Caco-2 (cell line): ENCODE measurements at regions not wholly inside any gene's neighbourhood (a gene's known extent, or its start where the extent isn't known, plus 50 kb on each side); places are given as distances from the start of the nearest gene placed in this dataset.
A peak's percentile ranks its signal among the peaks of the same experiment; 100 is the strongest.

Source experiments
- BruUV-seq: library from RNA; stranded (reverse); fragments of 400-500 nt; replicated peaks from 2 replicates; lab custom pipeline; 2021; lab: Mats Ljungman, UMichigan
- CTCF ChIA-PET: fragments of 300-600 bp; sonication (Branson Sonifier 250); formaldehyde crosslinking; loops from one replicate; lab custom pipeline; 2022; ENCODE audit warnings: antibody characterized with exemption; lab: Charles Lee
- POLR2A ChIA-PET: fragments of 300-600 bp; sonication (Branson Sonifier 250); formaldehyde crosslinking; loops from one replicate; lab custom pipeline; 2022; ENCODE audit warnings: antibody characterized with exemption; lab: Charles Lee
- DNase-seq, 2 experiments: peaks; one replicate each; pipeline versions ENCODE4 v3.0.0 to v3.0.0-alpha.2; 2020 to 2022
- H3K27me3 ChIP-seq: replicated peaks from 2 replicates; pipeline ENCODE4 v1.6.0; 2011; ENCODE audit warnings: low read length; ENCODE audit not compliant: control insufficient read depth, insufficient read depth
- H3K36me3 ChIP-seq: 2 replicates; pipeline ENCODE4 v1.5.1; 2011; ENCODE audit warnings: low read length; ENCODE audit not compliant: control insufficient read depth, insufficient read depth
- H3K4me1 ChIP-seq: fragments of 250-450 bp; sonication (Bioruptor Pico); 2 replicates; pipeline ENCODE4 v1.5.1; 2020; ENCODE audit warnings: mild to moderate bottlenecking
- H3K4me3 ChIP-seq: 2 replicates; pipeline ENCODE4 v1.5.1; 2011; ENCODE audit warnings: low read depth, mild to moderate bottlenecking, control low read depth, low read length
- H3K9me3 ChIP-seq: fragments of 250-450 bp; sonication (Bioruptor Pico); 2 replicates; pipeline ENCODE4 v1.5.1; 2020; ENCODE audit warnings: mild to moderate bottlenecking, moderate library complexity
- H3K27ac Mint-ChIP-seq: one replicate; pipeline ENCODE4 v1.8.0; 2022; ENCODE audit warnings: mixed read lengths; ENCODE audit not compliant: unreplicated experiment
- H3K27me3 Mint-ChIP-seq: one replicate; pipeline ENCODE4 v1.8.0; 2022; ENCODE audit warnings: mixed read lengths; ENCODE audit not compliant: insufficient read depth, unreplicated experiment
- H3K36me3 Mint-ChIP-seq: one replicate; pipeline ENCODE4 v1.8.0; 2022; ENCODE audit warnings: mild to moderate bottlenecking, mixed read lengths; ENCODE audit not compliant: insufficient read depth, unreplicated experiment
- H3K4me1 Mint-ChIP-seq: one replicate; pipeline ENCODE4 v1.8.0; 2022; ENCODE audit warnings: low read depth, mixed read lengths; ENCODE audit not compliant: unreplicated experiment
- H3K4me3 Mint-ChIP-seq: one replicate; pipeline ENCODE4 v1.8.0; 2022; ENCODE audit warnings: mild to moderate bottlenecking, moderate library complexity, mixed read lengths; ENCODE audit not compliant: unreplicated experiment
- H3K9me3 Mint-ChIP-seq: one replicate; pipeline ENCODE4 v1.8.0; 2022; ENCODE audit warnings: mixed read lengths; ENCODE audit not compliant: unreplicated experiment
- intact Hi-C: fragments of 100-400 bp; cut with micrococcal nuclease; formaldehyde crosslinking; loops from one replicate; pipeline ENCODE4 v1.10.0; 2022; ENCODE audit not compliant: unreplicated experiment
- TF ChIP-seq, protein P1 (sequence below), 2 experiments: fragments of 200-600 bp in 1 of 2; IDR thresholded peaks; 1 replicate in 1 of 2; 2 replicates in 1 of 2; pipeline versions ENCODE4 v1.5.1 to v1.8.0; 2011 to 2022; ENCODE audit warnings: antibody characterized with exemption in 1 of 2, control low read depth in 1 of 2, inconsistent platforms in 1 of 2, low read depth in 1 of 2, low read length in 1 of 2, mild to moderate bottlenecking in 1 of 2, moderate library complexity in 1 of 2; ENCODE audit not compliant: insufficient read depth in 1 of 2, severe bottlenecking in 1 of 2, unreplicated experiment in 1 of 2

DNA sequence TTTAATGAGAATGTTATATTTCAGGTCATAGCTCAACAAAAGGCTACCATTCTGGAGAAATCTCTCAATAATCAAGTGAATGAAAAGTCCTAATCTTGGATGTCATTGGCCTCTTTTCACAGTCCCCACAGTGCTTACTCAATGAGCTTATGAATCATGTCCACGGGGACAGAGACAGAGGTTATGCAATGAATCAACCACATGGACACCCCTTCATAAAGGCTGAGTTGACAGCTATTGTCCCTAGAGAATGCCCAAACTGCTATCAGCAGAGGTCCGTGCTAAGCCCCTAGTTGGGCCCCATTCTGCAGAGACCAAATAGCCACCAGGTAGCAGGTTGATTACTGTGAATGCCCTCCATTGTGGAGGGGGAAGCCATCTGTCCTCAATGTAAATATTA, 158.1 kb downstream of the LHFPL1 start:
- intact Hi-C loops: no loop called here
- H3K36me3 ChIP-seq: no peaks in the 10 kb centered on the region
- Mint-ChIP-seq H3K4me1 (no peaks in the 10 kb centered on the region), H3K27me3 (no peaks in the 10 kb centered on the region), H3K4me3 (no peak overlapping the region), H3K9me3 (no peaks in the 10 kb centered on the region), H3K27ac (no peak overlapping the region), H3K36me3 (no peaks in the 10 kb centered on the region)
- BruUV-seq: no TSS peak
- TF ChIP-seq, protein P1, sequence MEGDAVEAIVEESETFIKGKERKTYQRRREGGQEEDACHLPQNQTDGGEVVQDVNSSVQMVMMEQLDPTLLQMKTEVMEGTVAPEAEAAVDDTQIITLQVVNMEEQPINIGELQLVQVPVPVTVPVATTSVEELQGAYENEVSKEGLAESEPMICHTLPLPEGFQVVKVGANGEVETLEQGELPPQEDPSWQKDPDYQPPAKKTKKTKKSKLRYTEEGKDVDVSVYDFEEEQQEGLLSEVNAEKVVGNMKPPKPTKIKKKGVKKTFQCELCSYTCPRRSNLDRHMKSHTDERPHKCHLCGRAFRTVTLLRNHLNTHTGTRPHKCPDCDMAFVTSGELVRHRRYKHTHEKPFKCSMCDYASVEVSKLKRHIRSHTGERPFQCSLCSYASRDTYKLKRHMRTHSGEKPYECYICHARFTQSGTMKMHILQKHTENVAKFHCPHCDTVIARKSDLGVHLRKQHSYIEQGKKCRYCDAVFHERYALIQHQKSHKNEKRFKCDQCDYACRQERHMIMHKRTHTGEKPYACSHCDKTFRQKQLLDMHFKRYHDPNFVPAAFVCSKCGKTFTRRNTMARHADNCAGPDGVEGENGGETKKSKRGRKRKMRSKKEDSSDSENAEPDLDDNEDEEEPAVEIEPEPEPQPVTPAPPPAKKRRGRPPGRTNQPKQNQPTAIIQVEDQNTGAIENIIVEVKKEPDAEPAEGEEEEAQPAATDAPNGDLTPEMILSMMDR (IDR thresholded peaks at IDR 0.05; ENCODE audit: insufficient read depth in 1 of 2, low read depth in 1 of 2, low read length in 1 of 2, severe bottlenecking in 1 of 2, unreplicated experiment in 1 of 2): no peak
- no peaks in the 10 kb centered on the region for H3K4me1 ChIP-seq
- ChIA-PET POLR2A (no interaction called here), CTCF (no interaction called here)
- DNase-seq: no peak
- no peaks in the 10 kb centered on the region for H3K9me3 ChIP-seq
- H3K4me3 ChIP-seq: no peak overlapping the region
- H3K27me3 ChIP-seq: no peaks in the 10 kb centered on the region

DNA sequence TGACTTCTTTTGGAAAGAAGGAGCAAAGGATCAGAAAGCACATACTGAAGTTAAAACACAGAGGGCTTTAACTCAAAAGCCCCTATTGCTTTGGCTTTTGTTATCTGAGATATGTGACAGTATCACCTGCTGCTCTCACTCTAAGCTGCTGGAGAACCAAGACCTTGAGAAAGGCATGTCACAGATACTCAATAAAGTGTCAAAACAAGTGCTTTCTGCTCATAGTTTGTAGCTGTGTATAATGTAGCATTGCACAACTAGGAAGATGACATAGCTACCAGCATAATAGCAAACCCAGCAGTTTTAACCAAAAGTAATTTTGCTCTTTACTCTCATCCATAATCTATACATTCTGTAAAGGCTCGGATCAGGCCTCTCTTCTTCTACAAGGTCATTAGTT, 159.6 kb downstream of the LHFPL1 start:
- Mint-ChIP-seq H3K4me1 (no peaks in the 10 kb centered on the region), H3K9me3 (peaks cover under 1% of the 10 kb centered on the region), H3K27me3 (no peaks in the 10 kb centered on the region), H3K4me3 (no peak overlapping the region), H3K27ac (no peak overlapping the region), H3K36me3 (no peaks in the 10 kb centered on the region)
- H3K4me1 ChIP-seq: no peaks in the 10 kb centered on the region
- POLR2A ChIA-PET: no interaction called here
- TF ChIP-seq, protein P1 (IDR thresholded peaks at IDR 0.05; ENCODE audit: insufficient read depth in 1 of 2, low read depth in 1 of 2, low read length in 1 of 2, severe bottlenecking in 1 of 2, unreplicated experiment in 1 of 2): no peak
- no peak for DNase-seq
- H3K27me3 ChIP-seq: no peaks in the 10 kb centered on the region
- intact Hi-C loops: no loop called here
- H3K36me3 ChIP-seq: no peaks in the 10 kb centered on the region
- H3K9me3 ChIP-seq: no peaks in the 10 kb centered on the region
- BruUV-seq: no TSS peak
- H3K4me3 ChIP-seq: no peak overlapping the region
- CTCF ChIA-PET: no interaction called here

DNA sequence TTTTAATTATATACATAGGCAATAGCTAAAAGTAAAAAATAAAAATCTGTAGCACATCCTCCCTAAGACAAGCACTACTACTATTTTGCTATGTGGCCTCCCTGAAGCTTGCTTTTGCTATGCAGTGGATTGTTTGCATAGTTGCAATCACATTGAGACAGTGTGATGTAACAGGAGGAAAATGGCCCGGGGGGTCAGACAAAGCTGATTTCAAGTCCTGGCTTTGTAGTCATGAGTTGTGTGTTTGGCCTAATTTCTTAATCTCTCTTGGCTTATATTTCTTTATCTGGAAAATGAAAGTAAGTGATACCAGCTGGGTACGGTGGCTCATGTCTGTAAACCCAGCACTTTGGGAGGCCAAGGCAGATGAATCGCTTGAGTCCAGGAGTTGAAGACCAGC, 166.6 kb downstream of the LHFPL1 start:
- CTCF ChIA-PET: interaction anchor here (0.7 kb wide), 1 partner anchor 127 kb away, joined by 3 read pairs; no protein-coding TSS in a partner anchor
- H3K27ac Mint-ChIP-seq: no peak overlapping the region
- no peak overlapping the region for H3K4me3 ChIP-seq

More for the DNA sequence above, 166.6 kb downstream of the LHFPL1 start:
- intact Hi-C loops: no loop called here
- POLR2A ChIA-PET: no interaction called here
- Histone ChIP-seq H3K4me1 (no peaks in the 10 kb centered on the region), H3K27me3 (no peaks in the 10 kb centered on the region), H3K36me3 (no peaks in the 10 kb centered on the region), H3K9me3 (no peaks in the 10 kb centered on the region)
- TF ChIP-seq, protein P1 (IDR thresholded peaks at IDR 0.05; ENCODE audit: insufficient read depth in 1 of 2, low read depth in 1 of 2, low read length in 1 of 2, severe bottlenecking in 1 of 2, unreplicated experiment in 1 of 2): no peak
- Mint-ChIP-seq H3K4me3 (no peak overlapping the region), H3K4me1 (no peaks in the 10 kb centered on the region), H3K36me3 (no peaks in the 10 kb centered on the region), H3K27me3 (no peaks in the 10 kb centered on the region), H3K9me3 (peaks cover 9% of the 10 kb centered on the region)
- no TSS peak for BruUV-seq
- DNase-seq: peak; percentile 44 to 52
